HUDEP-2 (cell line): ENCODE measurements at regions not wholly inside any gene's neighbourhood (a gene's known extent, or its start where the extent isn't known, plus 50 kb on each side); places are given as distances from the start of the nearest gene placed in this dataset.

ENCODE experiments used
- DNase-seq, 76 experiments: peaks; one replicate each; lab custom pipeline; 2025; ENCODE audit not compliant: unreplicated experiment in 76 of 76; lab: John Stamatoyannopoulos, UW

GRCh38 chr22:47793304-47794101 lies 1031.1 kb downstream of the TBC1D22A start:
- DNase-seq, result no peak

- no peak for DNase-seq
Observed at GRCh38 chr22:47789171-47789570, 1026.7 kb downstream of the TBC1D22A start.

GRCh38 chr22:47788461-47788860 lies 1026.0 kb downstream of the TBC1D22A start:
- no peak for DNase-seq

GRCh38 chr22:47787501-47788227 lies 1025.2 kb downstream of the TBC1D22A start:
- DNase-seq, result no peak

GRCh38 chr22:47786650-47787290 lies 1024.3 kb downstream of the TBC1D22A start:
- no peak for DNase-seq

- DNase-seq, result no peak
Observed at GRCh38 chr22:47784991-47785390, 1022.5 kb downstream of the TBC1D22A start.

GRCh38 chr22:47784367-47784983 lies 1022.0 kb downstream of the TBC1D22A start:
- no peak for DNase-seq

GRCh38 chr22:47783433-47784366 lies 1021.2 kb downstream of the TBC1D22A start:
- DNase-seq, result no peak

- no peak for DNase-seq
Observed at GRCh38 chr22:47782328-47783075, 1020.1 kb downstream of the TBC1D22A start.

- no peak for DNase-seq
Observed at GRCh38 chr22:47781427-47782111, 1019.1 kb downstream of the TBC1D22A start.

- no peak for DNase-seq
Observed at GRCh38 chr22:47781024-47781423, 1018.6 kb downstream of the TBC1D22A start.

- DNase-seq, result no peak
Observed at GRCh38 chr22:47780281-47780875, 1017.9 kb downstream of the TBC1D22A start.

GRCh38 chr22:47779474-47779873 lies 1017.0 kb downstream of the TBC1D22A start:
- DNase-seq, result peak in 35 of 76 experiments; percentile 3 to 71 (median 27)

GRCh38 chr22:47778160-47778658 lies 1015.8 kb downstream of the TBC1D22A start:
- DNase-seq, result no peak

- no peak for DNase-seq
Observed at GRCh38 chr22:47777426-47777825, 1015.0 kb downstream of the TBC1D22A start.

GRCh38 chr22:47776329-47776728 lies 1013.9 kb downstream of the TBC1D22A start:
- no peak for DNase-seq

- no peak for DNase-seq
Observed at GRCh38 chr22:47775686-47776085, 1013.2 kb downstream of the TBC1D22A start.

- no peak for DNase-seq
Observed at GRCh38 chr22:47775191-47775590, 1012.7 kb downstream of the TBC1D22A start.
